ENCODE measurements at regions not wholly inside any gene's neighbourhood (a gene's known extent, or its start where the extent isn't known, plus 50 kb on each side); places are given as distances from the start of the nearest gene placed in this dataset.

- Histone ChIP-seq H3K4me1 (ENCODE audit: control insufficient read depth, insufficient read depth, low read length) (no peaks in the 10 kb centered on the region; the same call in 1 of the 2 replicates), H3K4me3 (ENCODE audit: low read depth in 2 of 2, low read length in 2 of 2) (no peak overlapping the region), H3K9me3 (ENCODE audit: control insufficient read depth, insufficient read depth, low read depth, low read length) (no peaks in the 10 kb centered on the region), H3K27me3 (ENCODE audit: control insufficient read depth, insufficient read depth, low read length) (no peaks in the 10 kb centered on the region), H3K27ac (ENCODE audit: low read length) (peak overlapping the region; percentile 39; the same call in 1 of the 2 replicates), H3K36me3 (ENCODE audit: control insufficient read depth, insufficient read depth, low read length) (no peaks in the 10 kb centered on the region)
- intact Hi-C loops (cut with micrococcal nuclease; ENCODE audit: unreplicated experiment): no loop called here
- DNase-seq (ENCODE audit: low read depth, low spot score) (no peak), ATAC-seq (no peak)
- POLR2A ChIA-PET: no interaction called here
- BruUV-seq (replicated peaks): no TSS peak
- in situ Hi-C loops (cut with HindIII; ENCODE audit: low pct_unique_long_range_greater_than_20kb, low sequenced_read_pairs): no loop called here
- TF ChIP-seq REST (IDR thresholded peaks at IDR 0.05; ENCODE audit: insufficient read depth in 1 of 2, low read depth in 2 of 2, low read length in 1 of 2) (no peak), TCF7L2 (IDR thresholded peaks at IDR 0.05; ENCODE audit: low read depth, low read length) (no peak), POLR2AphosphoS5 (IDR thresholded peaks at IDR 0.05; ENCODE audit: low read depth, low read length) (no peak), CTCF (IDR thresholded peaks at IDR 0.05) (no peak)
- CTCF ChIA-PET: no interaction called here
These were observed 198.1 kb upstream of the ACTBL2 start for GRCh38 chr5:57680686-57681085.

- ChIA-PET POLR2A (no interaction called here), CTCF (no interaction called here)
- H3K9me3 ChIP-seq (ENCODE audit: control insufficient read depth, insufficient read depth, low read depth, low read length): no peaks in the 10 kb centered on the region
- ATAC-seq: no peak
- no peak overlapping the region; the same call in 1 of the 2 replicates for H3K27ac ChIP-seq (ENCODE audit: low read length)
- no peak overlapping the region for H3K4me3 ChIP-seq (ENCODE audit: low read depth in 2 of 2, low read length in 2 of 2)
- in situ Hi-C loops (cut with HindIII; ENCODE audit: low pct_unique_long_range_greater_than_20kb, low sequenced_read_pairs): no loop called here
- TF ChIP-seq CTCF (IDR thresholded peaks at IDR 0.05) (no peak), TCF7L2 (IDR thresholded peaks at IDR 0.05; ENCODE audit: low read depth, low read length) (no peak), REST (IDR thresholded peaks at IDR 0.05; ENCODE audit: insufficient read depth in 1 of 2, low read depth in 2 of 2, low read length in 1 of 2) (no peak), SIN3A (IDR thresholded peaks at IDR 0.05; ENCODE audit: borderline replicate concordance, insufficient read depth, low read depth, low read length) (no peak), POLR2AphosphoS5 (IDR thresholded peaks at IDR 0.05; ENCODE audit: low read depth, low read length) (no peak)
- DNase-seq (ENCODE audit: low read depth, low spot score): no peak
- no peaks in the 10 kb centered on the region for H3K36me3 ChIP-seq (ENCODE audit: control insufficient read depth, insufficient read depth, low read length)
- no peaks in the 10 kb centered on the region; the same call in 1 of the 2 replicates for H3K4me1 ChIP-seq (ENCODE audit: control insufficient read depth, insufficient read depth, low read length)
- H3K27me3 ChIP-seq (ENCODE audit: control insufficient read depth, insufficient read depth, low read length): no peaks in the 10 kb centered on the region
- intact Hi-C loops (cut with micrococcal nuclease; ENCODE audit: unreplicated experiment): no loop called here
- BruUV-seq (replicated peaks): no TSS peak
These were observed 194.6 kb upstream of the ACTBL2 start for GRCh38 chr5:57677235-57677634.

Measured in Panc1 (cell line).